Mesenchymal stem cell (in vitro differentiated cells and primary cell): ENCODE measurements at regions not wholly inside any gene's neighbourhood (a gene's known extent, or its start where the extent isn't known, plus 50 kb on each side); places are given as distances from the start of the nearest gene placed in this dataset.

Experiments
- DNase-seq: peaks from one replicate; pipeline ENCODE4 v3.0.0-alpha.2; 2013
- H2AFZ ChIP-seq: one replicate; pipeline ENCODE4 v1.6.1; 2013; ENCODE audit warnings: low read depth, mild to moderate bottlenecking, control low read depth, inconsistent platforms, low read length, moderate library complexity
- H2AK5ac ChIP-seq: 2 replicates; pipeline ENCODE4 v1.6.1; 2013; ENCODE audit warnings: low read length, moderate library complexity, mild to moderate bottlenecking, inconsistent platforms; ENCODE audit not compliant: severe bottlenecking
- H2BK120ac ChIP-seq: one replicate; pipeline ENCODE4 v1.6.1; 2013; ENCODE audit warnings: low read depth, mild to moderate bottlenecking, inconsistent platforms, low read length, moderate library complexity
- H2BK12ac ChIP-seq, 2 experiments: one replicate each; pipeline ENCODE4 v1.6.1; 2013; ENCODE audit warnings: inconsistent platforms in 2 of 2, low read length in 2 of 2, mild to moderate bottlenecking in 2 of 2, moderate library complexity in 2 of 2, control low read depth in 1 of 2
- H2BK15ac ChIP-seq: one replicate; pipeline ENCODE4 v1.6.1; 2013; ENCODE audit warnings: mild to moderate bottlenecking, low read depth, inconsistent platforms; ENCODE audit not compliant: poor library complexity, severe bottlenecking
- H2BK5ac ChIP-seq: 2 replicates; pipeline ENCODE4 v1.6.1; 2013; ENCODE audit warnings: low read depth, mild to moderate bottlenecking, low read length, control low read depth, inconsistent platforms; ENCODE audit not compliant: poor library complexity, severe bottlenecking
- H3K14ac ChIP-seq, 2 experiments: one replicate each; pipeline ENCODE4 v1.6.1; 2013; ENCODE audit warnings: inconsistent platforms in 2 of 2, low read length in 2 of 2, control low read depth in 1 of 2, mild to moderate bottlenecking in 1 of 2, moderate library complexity in 1 of 2
- H3K18ac ChIP-seq, 2 experiments: one replicate each; pipeline ENCODE4 v1.6.1; 2013; ENCODE audit warnings: inconsistent platforms in 2 of 2, low read length in 2 of 2, control low read depth in 1 of 2, low read depth in 1 of 2, mild to moderate bottlenecking in 1 of 2
- H3K23ac ChIP-seq, 2 experiments: one replicate each; pipeline ENCODE4 v1.6.1; 2013; ENCODE audit warnings: inconsistent platforms in 2 of 2, low read length in 2 of 2, mild to moderate bottlenecking in 2 of 2, moderate library complexity in 2 of 2, control low read depth in 1 of 2
- H3K27ac ChIP-seq: 2 replicates; pipeline ENCODE4 v1.5.1; 2013; ENCODE audit warnings: mild to moderate bottlenecking, moderate library complexity, low read length, control low read depth, inconsistent platforms; ENCODE audit not compliant: poor library complexity, severe bottlenecking
- H3K27me3 ChIP-seq, 2 experiments: 2 replicates each; pipeline versions ENCODE4 v1.6.1 to v1.7.0; 2013; ENCODE audit warnings: low read length in 2 of 2, mild to moderate bottlenecking in 2 of 2, moderate library complexity in 2 of 2, control low read depth in 1 of 2, inconsistent platforms in 1 of 2; ENCODE audit not compliant: control insufficient read depth in 1 of 2, insufficient read depth in 1 of 2
- H3K36me3 ChIP-seq, 2 experiments: 2 replicates each; pipeline versions ENCODE4 v1.6.1 to v1.7.0; 2013; ENCODE audit warnings: low read length in 2 of 2, control low read depth in 1 of 2, inconsistent platforms in 1 of 2, low read depth in 1 of 2, mild to moderate bottlenecking in 1 of 2; ENCODE audit not compliant: insufficient read depth in 2 of 2, control insufficient read depth in 1 of 2
- H3K4ac ChIP-seq, 2 experiments: one replicate each; pipeline ENCODE4 v1.6.1; 2013; ENCODE audit warnings: inconsistent platforms in 2 of 2, low read length in 2 of 2, mild to moderate bottlenecking in 2 of 2, moderate library complexity in 2 of 2, control low read depth in 1 of 2, low read depth in 1 of 2
- H3K4me1 ChIP-seq: 2 replicates; pipeline ENCODE4 v1.6.1; 2013; ENCODE audit warnings: low read depth, low read length, control low read depth; ENCODE audit not compliant: control insufficient read depth, insufficient read depth
- H3K4me2 ChIP-seq: 2 replicates; pipeline ENCODE4 v1.6.1; 2013; ENCODE audit warnings: low read length, mild to moderate bottlenecking, inconsistent platforms; ENCODE audit not compliant: poor library complexity, severe bottlenecking
- H3K4me3 ChIP-seq, 2 experiments: 2 replicates each; pipeline versions ENCODE4 v1.5.1 to v1.7.0; 2013; ENCODE audit warnings: low read length in 2 of 2, mild to moderate bottlenecking in 2 of 2, control low read depth in 1 of 2, low read depth in 1 of 2; ENCODE audit not compliant: insufficient read depth in 1 of 2
- H3K79me1 ChIP-seq: replicated peaks from 2 replicates; pipeline ENCODE4 v1.6.1; 2013; ENCODE audit warnings: mild to moderate bottlenecking, control low read depth, low read length, inconsistent platforms; ENCODE audit not compliant: poor library complexity, severe bottlenecking
- H3K9ac ChIP-seq: 2 replicates; pipeline ENCODE4 v1.7.0; 2013; ENCODE audit warnings: mild to moderate bottlenecking, low read length, moderate library complexity
- H3K9me3 ChIP-seq: 2 replicates; pipeline ENCODE4 v1.7.0; 2013; ENCODE audit warnings: mild to moderate bottlenecking, low read length; ENCODE audit not compliant: control insufficient read depth
- H4K8ac ChIP-seq: one replicate; pipeline ENCODE4 v1.6.1; 2013; ENCODE audit warnings: inconsistent platforms, mild to moderate bottlenecking, low read length, moderate library complexity
- H4K91ac ChIP-seq: one replicate; pipeline ENCODE4 v1.6.1; 2013; ENCODE audit warnings: mild to moderate bottlenecking, low read length, inconsistent platforms
- WGBS: methylation state at CpG from one replicate; pipeline ENCODE4 v1.1.7; 2013; ENCODE audit warnings: mixed read lengths; 5-methylcytosine and 5-hydroxymethylcytosine counted together

DNA sequence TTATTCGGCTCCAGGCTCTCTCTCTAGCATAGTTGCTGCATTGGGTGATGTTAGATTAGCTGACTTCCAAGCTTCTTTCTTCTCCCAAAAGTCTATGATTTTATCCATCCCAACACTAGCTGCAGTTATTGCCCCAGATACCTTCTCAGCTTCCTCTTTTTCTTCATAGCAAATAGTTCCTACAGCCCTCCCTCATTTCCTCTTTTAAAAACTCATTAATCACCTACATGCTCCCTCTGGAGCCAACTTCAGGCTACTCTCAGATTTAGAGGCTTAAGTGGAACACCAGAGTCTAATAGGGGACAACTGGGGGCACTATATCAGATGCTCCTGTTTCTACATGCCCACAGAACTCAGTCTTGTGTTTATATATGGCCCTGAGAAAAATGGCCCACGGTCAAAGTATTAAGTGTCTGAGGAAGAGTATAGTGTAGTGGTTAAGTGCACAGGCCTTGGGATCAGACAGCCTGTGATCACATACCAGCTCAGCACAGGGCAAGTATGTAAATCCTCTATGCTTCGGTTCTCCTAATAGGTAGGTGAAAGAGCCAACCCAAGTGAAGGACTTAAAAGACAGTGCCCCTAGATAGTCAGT lies 241.9 kb upstream of the SLC14A2 start:
- no peak overlapping the region for H3K23ac ChIP-seq
- no peak overlapping the region for H3K27ac ChIP-seq
- no peak overlapping the region for H3K9ac ChIP-seq
- H3K9me3 ChIP-seq, result no peaks in the 10 kb centered on the region
- H4K91ac ChIP-seq, result no peak overlapping the region
- no peaks in the 10 kb centered on the region for H3K4me1 ChIP-seq
- no peak overlapping the region for H3K4ac ChIP-seq
- no peak overlapping the region for H2AFZ ChIP-seq
- H3K14ac ChIP-seq, result no peak overlapping the region
- DNase-seq, result no peak
- H3K4me3 ChIP-seq, result no peak overlapping the region
- no peak overlapping the region for H2BK15ac ChIP-seq
- H3K79me1 ChIP-seq, result no peaks in the 10 kb centered on the region
- no peak overlapping the region for H2BK12ac ChIP-seq
- H3K27me3 ChIP-seq, result peaks cover 2 to 10% of the 10 kb centered on the region in 2 experiments
- H3K18ac ChIP-seq, result no peak overlapping the region
- no peak overlapping the region for H2BK120ac ChIP-seq
- no peak overlapping the region for H4K8ac ChIP-seq
- no peak overlapping the region for H2AK5ac ChIP-seq
- no peak overlapping the region for H3K4me2 ChIP-seq
- no peaks in the 10 kb centered on the region for H3K36me3 ChIP-seq
- WGBS, result 51% methylated on average over 3 of the region's 3 CpGs
- H2BK5ac ChIP-seq, result no peak overlapping the region

- no peak overlapping the region for H4K8ac ChIP-seq
- H2AK5ac ChIP-seq, result no peak overlapping the region
- DNase-seq, result no peak
- H3K23ac ChIP-seq, result no peak overlapping the region
- peaks cover 0 to 10% of the 10 kb centered on the region in 2 experiments for H3K27me3 ChIP-seq
- no peaks in the 10 kb centered on the region for H3K9me3 ChIP-seq
- no peak overlapping the region for H2BK12ac ChIP-seq
- H2BK5ac ChIP-seq, result no peak overlapping the region
- no peaks in the 10 kb centered on the region for H3K4me1 ChIP-seq
- no peak overlapping the region for H3K4me2 ChIP-seq
- H2BK15ac ChIP-seq, result no peak overlapping the region
- no peak overlapping the region for H3K4ac ChIP-seq
- H2AFZ ChIP-seq, result no peak overlapping the region
- no peak overlapping the region for H3K4me3 ChIP-seq
- H3K9ac ChIP-seq, result no peak overlapping the region
- H2BK120ac ChIP-seq, result no peak overlapping the region
- H3K79me1 ChIP-seq, result no peaks in the 10 kb centered on the region
- no peak overlapping the region for H3K14ac ChIP-seq
- no peaks in the 10 kb centered on the region for H3K36me3 ChIP-seq
- H4K91ac ChIP-seq, result no peak overlapping the region
- H3K27ac ChIP-seq, result no peak overlapping the region
- no peak overlapping the region for H3K18ac ChIP-seq
Measured at GRCh38 chr18:45374236-45374635, 241.0 kb upstream of the SLC14A2 start.

GRCh38 chr18:45374878-45375630 lies 240.2 kb upstream of the SLC14A2 start:
- Histone ChIP-seq H3K27me3 (peaks cover 0 to 10% of the 10 kb centered on the region in 2 experiments), H3K9me3 (no peaks in the 10 kb centered on the region), H2BK120ac (no peak overlapping the region), H3K79me1 (no peaks in the 10 kb centered on the region), H3K4me3 (no peak overlapping the region), H2AFZ (no peak overlapping the region), H3K23ac (no peak overlapping the region), H2AK5ac (no peak overlapping the region), H3K4me2 (no peak overlapping the region), H3K4me1 (no peaks in the 10 kb centered on the region), H3K14ac (no peak overlapping the region), H2BK5ac (no peak overlapping the region), H4K8ac (no peak overlapping the region), H2BK12ac (no peak overlapping the region), H4K91ac (no peak overlapping the region), H3K18ac (no peak overlapping the region), H3K36me3 (no peaks in the 10 kb centered on the region), H3K9ac (no peak overlapping the region), H3K4ac (no peak overlapping the region), H2BK15ac (no peak overlapping the region), H3K27ac (no peak overlapping the region)
- 84% methylated on average over 5 of the region's 6 CpGs for WGBS
- DNase-seq, result no peak

DNA sequence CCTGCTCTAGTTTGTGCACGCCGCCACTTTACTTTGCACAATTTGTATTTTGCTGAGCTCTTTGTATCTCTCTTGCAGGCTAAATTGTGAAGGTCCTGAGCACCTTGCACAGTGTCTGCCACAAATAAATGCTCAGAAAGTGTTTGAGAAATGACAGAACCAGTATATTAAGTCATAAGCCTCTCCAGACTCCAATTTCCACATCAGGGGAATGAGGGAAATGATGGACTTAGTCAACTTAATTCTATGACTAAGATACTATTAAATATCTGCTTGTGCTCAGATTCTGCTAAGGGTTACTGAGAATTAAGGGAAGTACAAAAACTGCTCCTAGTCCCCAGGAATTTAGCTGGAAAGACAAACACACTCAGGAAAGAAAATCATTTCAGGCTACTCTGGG lies 239.1 kb upstream of the SLC14A2 start:
- Histone ChIP-seq H4K91ac (no peak overlapping the region), H2BK12ac (no peak overlapping the region), H3K36me3 (no peaks in the 10 kb centered on the region), H2BK15ac (no peak overlapping the region), H3K4me3 (no peak overlapping the region), H3K9me3 (no peaks in the 10 kb centered on the region), H3K9ac (no peak overlapping the region), H2AK5ac (no peak overlapping the region), H3K27me3 (peaks cover 0 to 10% of the 10 kb centered on the region in 2 experiments), H4K8ac (no peak overlapping the region), H2BK120ac (no peak overlapping the region), H3K4me2 (no peak overlapping the region), H3K4me1 (no peaks in the 10 kb centered on the region), H3K27ac (no peak overlapping the region), H3K18ac (no peak overlapping the region), H3K79me1 (no peaks in the 10 kb centered on the region), H3K4ac (no peak overlapping the region), H2BK5ac (no peak overlapping the region), H3K23ac (no peak overlapping the region), H3K14ac (no peak overlapping the region), H2AFZ (no peak overlapping the region)
- 96% methylated on average over 2 of the region's 2 CpGs for WGBS
- no peak for DNase-seq
